ENCODE measurements at regions not wholly inside any gene's neighbourhood (a gene's known extent, or its start where the extent isn't known, plus 50 kb on each side); places are given as distances from the start of the nearest gene placed in this dataset.

GRCh38 chr3:164673738-164674137 is 404.6 kb downstream of the SI start:
- TF ChIP-seq ZNF565 (CRISPR knock-in tag; conservative IDR thresholded peaks at IDR 0.05; ENCODE audit: low read depth), result no peak
- TF ChIP-seq RARB (CRISPR knock-in tag; IDR thresholded peaks at IDR 0.05), result no peak
- no peak for TF ChIP-seq TOX (CRISPR knock-in tag; IDR thresholded peaks at IDR 0.05; ENCODE audit: borderline replicate concordance)
- no peak for TF ChIP-seq ZFP30 (CRISPR knock-in tag; IDR thresholded peaks at IDR 0.05)
- TF ChIP-seq CREB5 (CRISPR knock-in tag; IDR thresholded peaks at IDR 0.05; ENCODE audit: low read depth), result no peak
- no peak for TF ChIP-seq PATZ1 (CRISPR knock-in tag; IDR thresholded peaks at IDR 0.05; ENCODE audit: borderline replicate concordance)
- no peak for TF ChIP-seq BACH2 (CRISPR knock-in tag; IDR thresholded peaks at IDR 0.05; ENCODE audit: borderline replicate concordance)
- TF ChIP-seq ARNTL (CRISPR knock-in tag; IDR thresholded peaks at IDR 0.05; ENCODE audit: borderline replicate concordance, low read depth), result no peak
- no peak for TF ChIP-seq GLIS3 (CRISPR knock-in tag; IDR thresholded peaks at IDR 0.05)
- no peak for TF ChIP-seq ZFP3 (CRISPR knock-in tag; IDR thresholded peaks at IDR 0.05)
- no peak for TF ChIP-seq ISL1 (CRISPR knock-in tag; IDR thresholded peaks at IDR 0.05)
- TF ChIP-seq ZNF8 (CRISPR knock-in tag; IDR thresholded peaks at IDR 0.05), result no peak
- TF ChIP-seq POU6F1 (CRISPR knock-in tag; IDR thresholded peaks at IDR 0.05; ENCODE audit: borderline replicate concordance, low read depth), result no peak
